Nephron (organoid): ENCODE measurements at regions not wholly inside any gene's neighbourhood (a gene's known extent, or its start where the extent isn't known, plus 50 kb on each side); places are given as distances from the start of the nearest gene placed in this dataset.

Experiments used
- H3K27ac Mint-ChIP-seq, 3 experiments: 2 replicates each; pipeline ENCODE4 v1.8.0; 2020; ENCODE audit warnings: mixed read lengths in 3 of 3, mild to moderate bottlenecking in 2 of 3, moderate library complexity in 1 of 3
- H3K27me3 Mint-ChIP-seq: 2 replicates; pipeline ENCODE4 v1.8.0; 2021; ENCODE audit warnings: low read depth, mild to moderate bottlenecking, moderate library complexity, mixed read lengths
- H3K36me3 Mint-ChIP-seq: 2 replicates; pipeline ENCODE4 v1.8.0; 2020; ENCODE audit warnings: low read depth, mixed read lengths
- H3K4me1 Mint-ChIP-seq: 2 replicates; pipeline ENCODE4 v1.8.0; 2020; ENCODE audit warnings: mixed read lengths
- H3K4me3 Mint-ChIP-seq, 3 experiments: 2 replicates each; pipeline ENCODE4 v1.8.0; 2020; ENCODE audit warnings: mild to moderate bottlenecking in 3 of 3, mixed read lengths in 3 of 3, moderate library complexity in 2 of 3
- H3K9me3 Mint-ChIP-seq: 2 replicates; pipeline ENCODE4 v1.8.0; 2020; ENCODE audit warnings: mixed read lengths
- CTCF ChIP-seq, 3 experiments: fragments of 200-600 bp; sonication (generic); IDR thresholded peaks; one replicate each; pipeline ENCODE4 v1.5.0; 2021; ENCODE audit warnings: antibody characterized with exemption in 3 of 3; ENCODE audit not compliant: unreplicated experiment in 3 of 3

DNA sequence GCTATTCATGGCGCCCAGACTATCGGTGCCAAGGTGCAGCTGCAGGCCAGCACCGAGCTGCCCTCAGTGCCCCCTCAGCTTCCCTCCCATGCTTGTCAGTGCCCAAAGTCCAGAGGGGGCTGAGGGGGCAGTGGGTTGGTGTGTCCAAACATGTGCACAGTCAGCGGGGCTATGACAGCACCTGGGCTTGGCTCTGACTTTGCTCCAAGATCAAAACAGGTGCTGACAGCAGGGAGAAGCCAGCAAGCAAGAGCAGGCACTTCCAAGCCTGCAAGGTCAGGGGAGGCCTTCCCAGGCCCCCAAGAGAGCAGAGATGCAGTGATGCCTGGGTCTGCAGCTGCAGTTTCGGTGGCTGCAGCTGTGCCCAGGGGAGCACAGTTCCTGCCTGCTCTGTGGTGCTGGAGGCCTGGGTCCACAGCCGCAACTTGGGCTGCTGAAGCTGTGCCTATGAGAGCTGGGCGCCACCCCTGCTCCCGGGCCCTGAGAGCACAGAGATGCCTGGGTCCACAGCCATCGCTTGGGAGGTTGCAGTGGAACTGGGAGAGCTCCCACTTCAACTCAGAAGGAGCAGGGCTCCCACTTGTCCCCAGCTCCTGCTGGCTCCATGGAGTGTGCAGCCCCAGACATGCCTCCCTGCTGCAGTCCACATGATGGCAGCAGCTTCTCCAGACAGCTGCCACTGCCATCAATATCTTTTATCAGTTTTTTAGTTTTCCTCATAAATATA is 775.3 kb upstream of the POU3F3 start:
- peaks cover 3% of the 10 kb centered on the region for H3K27me3 Mint-ChIP-seq
- H3K9me3 Mint-ChIP-seq, result no peaks in the 10 kb centered on the region
- H3K4me1 Mint-ChIP-seq, result no peaks in the 10 kb centered on the region
- H3K4me3 Mint-ChIP-seq, result no peak overlapping the region
- no peak overlapping the region for H3K27ac Mint-ChIP-seq
- no peaks in the 10 kb centered on the region for H3K36me3 Mint-ChIP-seq
- TF ChIP-seq CTCF (IDR thresholded peaks at IDR 0.05; ENCODE audit: unreplicated experiment in 3 of 3), result peak; percentile 14 to 46 (median 23)

DNA sequence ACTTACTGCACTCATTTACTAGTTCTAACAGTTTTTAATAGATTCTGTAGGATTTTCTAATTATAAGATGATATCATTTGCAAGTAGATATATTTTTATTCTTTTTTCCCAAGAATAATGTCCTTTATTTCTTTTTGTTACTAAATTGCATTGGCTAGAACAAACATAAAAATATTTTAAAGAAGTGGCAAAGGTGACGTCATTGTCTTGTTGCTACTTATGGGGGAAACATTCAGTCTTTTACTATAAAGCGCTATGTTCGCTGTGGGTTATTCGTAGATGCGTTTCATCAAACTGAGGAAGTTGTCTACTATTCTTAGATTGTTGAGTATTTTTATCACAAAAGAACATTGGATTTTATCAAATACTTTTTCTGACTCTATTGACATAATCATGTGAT is 765.2 kb upstream of the POU3F3 start:
- no peak overlapping the region for H3K4me3 Mint-ChIP-seq
- H3K36me3 Mint-ChIP-seq, result no peaks in the 10 kb centered on the region
- no peaks in the 10 kb centered on the region for H3K4me1 Mint-ChIP-seq
- TF ChIP-seq CTCF (IDR thresholded peaks at IDR 0.05; ENCODE audit: unreplicated experiment in 3 of 3), result no peak
- H3K27me3 Mint-ChIP-seq, result no peaks in the 10 kb centered on the region
- H3K27ac Mint-ChIP-seq, result no peak overlapping the region
- H3K9me3 Mint-ChIP-seq, result no peaks in the 10 kb centered on the region

DNA sequence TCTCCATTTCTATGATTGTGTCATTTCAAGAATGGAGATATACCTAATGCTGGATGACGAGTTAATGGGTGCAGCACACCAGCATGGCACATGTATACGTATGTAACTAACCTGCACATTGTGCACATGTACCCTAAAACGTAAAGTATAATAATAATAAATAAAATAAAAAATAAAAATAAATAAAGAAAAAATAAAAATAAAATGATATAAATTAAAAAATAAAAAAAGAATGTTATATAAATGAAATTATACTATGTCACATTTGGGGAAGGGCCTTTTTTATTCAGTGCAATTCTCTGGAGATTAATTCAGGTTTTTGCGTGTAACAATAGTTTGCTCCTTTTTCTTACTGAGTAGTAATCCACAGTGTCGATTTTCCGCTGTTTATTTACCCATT is 763.5 kb upstream of the POU3F3 start:
- Mint-ChIP-seq H3K36me3 (no peaks in the 10 kb centered on the region), H3K9me3 (peaks cover 3% of the 10 kb centered on the region)
- TF ChIP-seq CTCF (IDR thresholded peaks at IDR 0.05; ENCODE audit: unreplicated experiment in 3 of 3), result no peak

DNA sequence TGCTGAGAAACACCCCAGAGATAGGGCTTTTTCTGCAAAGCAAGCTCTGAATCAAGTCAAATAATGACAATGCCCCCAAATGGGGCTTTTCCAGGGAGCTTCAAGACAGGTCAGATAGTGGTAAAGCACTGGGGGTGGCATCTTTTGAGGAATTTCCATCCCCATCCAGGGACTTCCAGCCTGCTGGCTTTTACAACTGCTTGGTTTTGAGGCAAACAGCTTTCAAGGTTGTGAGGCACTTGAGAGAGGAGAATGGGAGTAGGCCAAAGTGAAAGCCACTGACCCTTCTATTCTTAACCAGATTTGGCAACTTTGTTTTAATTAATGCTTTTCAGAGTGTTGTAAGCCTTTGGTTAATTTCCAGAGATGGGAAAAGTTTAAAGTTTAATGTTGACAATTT is 762.0 kb upstream of the POU3F3 start:
- no peaks in the 10 kb centered on the region for H3K27me3 Mint-ChIP-seq
- no peaks in the 10 kb centered on the region for H3K4me1 Mint-ChIP-seq
- H3K27ac Mint-ChIP-seq, result no peak overlapping the region
- TF ChIP-seq CTCF (IDR thresholded peaks at IDR 0.05; ENCODE audit: unreplicated experiment in 3 of 3), result no peak
- no peaks in the 10 kb centered on the region for H3K36me3 Mint-ChIP-seq
- peaks cover 3% of the 10 kb centered on the region for H3K9me3 Mint-ChIP-seq
- no peak overlapping the region for H3K4me3 Mint-ChIP-seq

More for the DNA sequence above, 763.5 kb upstream of the POU3F3 start:
- Mint-ChIP-seq H3K4me3 (no peak overlapping the region), H3K4me1 (no peaks in the 10 kb centered on the region), H3K27ac (no peak overlapping the region), H3K27me3 (no peaks in the 10 kb centered on the region)

- no peak overlapping the region for H3K4me3 Mint-ChIP-seq
- no peaks in the 10 kb centered on the region for H3K36me3 Mint-ChIP-seq
- H3K9me3 Mint-ChIP-seq, result peaks cover 3% of the 10 kb centered on the region
- no peaks in the 10 kb centered on the region for H3K27me3 Mint-ChIP-seq
- TF ChIP-seq CTCF (IDR thresholded peaks at IDR 0.05; ENCODE audit: unreplicated experiment in 3 of 3), result no peak
- H3K27ac Mint-ChIP-seq, result no peak overlapping the region
- H3K4me1 Mint-ChIP-seq, result no peaks in the 10 kb centered on the region
These were observed 761.0 kb upstream of the POU3F3 start for GRCh38 chr2:104092886-104093285.

DNA sequence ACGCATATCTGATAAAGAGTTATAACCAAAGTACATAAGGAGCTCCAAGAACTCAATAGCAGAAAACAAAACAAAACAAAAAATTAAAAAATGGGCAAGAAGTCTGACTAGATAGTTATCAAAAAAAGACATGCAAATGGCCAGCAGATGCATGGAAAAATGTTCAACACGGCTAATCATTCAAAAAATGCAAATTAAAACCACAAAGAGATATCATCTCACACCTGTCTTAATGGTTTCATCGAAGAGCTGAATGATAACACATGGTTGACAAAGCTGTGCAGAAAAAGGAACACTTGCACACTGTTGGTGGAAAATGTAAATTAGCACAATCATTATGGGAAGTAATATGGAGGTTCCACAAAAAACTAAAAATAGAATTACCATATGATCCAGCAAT is 751.3 kb upstream of the POU3F3 start:
- no peak overlapping the region for H3K4me3 Mint-ChIP-seq
- H3K36me3 Mint-ChIP-seq, result no peaks in the 10 kb centered on the region
- H3K27ac Mint-ChIP-seq, result no peak overlapping the region
- H3K4me1 Mint-ChIP-seq, result no peaks in the 10 kb centered on the region
- H3K9me3 Mint-ChIP-seq, result no peaks in the 10 kb centered on the region
- TF ChIP-seq CTCF (IDR thresholded peaks at IDR 0.05; ENCODE audit: unreplicated experiment in 3 of 3), result no peak
- H3K27me3 Mint-ChIP-seq, result no peaks in the 10 kb centered on the region
